CD8-positive, alpha-beta memory T cell (primary cell): ENCODE measurements at regions not wholly inside any gene's neighbourhood (a gene's known extent, or its start where the extent isn't known, plus 50 kb on each side); places are given as distances from the start of the nearest gene placed in this dataset.

Experiments
- CTCF ChIA-PET: fragments of 350-600 bp; sonication (Branson Sonifier 250); formaldehyde crosslinking; loops from one replicate; lab custom pipeline; 2021; ENCODE audit warnings: antibody characterized with exemption; lab: Charles Lee
- POLR2A ChIA-PET: fragments of 350-600 bp; sonication (Branson Sonifier 250); formaldehyde crosslinking; loops from one replicate; lab custom pipeline; 2021; ENCODE audit warnings: antibody characterized with exemption; lab: Charles Lee
- DNase-seq, 5 donors: peaks; one replicate each; pipeline versions ENCODE4 v3.0.0 to v3.0.0-alpha.2; 2020 to 2022; ENCODE audit warnings: mixed read lengths in 1 of 5
- H3K27ac ChIP-seq: one replicate; pipeline ENCODE4 v1.7.0; 2013; ENCODE audit warnings: low read depth, mild to moderate bottlenecking, low read length, moderate library complexity
- H3K27me3 ChIP-seq: 2 replicates; pipeline ENCODE4 v1.7.0; 2013; ENCODE audit warnings: low read length, mild to moderate bottlenecking; ENCODE audit not compliant: insufficient read depth, poor library complexity, severe bottlenecking
- H3K36me3 ChIP-seq: 2 replicates; pipeline ENCODE4 v1.7.0; 2013; ENCODE audit warnings: mild to moderate bottlenecking, low read length, moderate library complexity; ENCODE audit not compliant: insufficient read depth
- H3K4me1 ChIP-seq: 2 replicates; pipeline ENCODE4 v1.7.0; 2013; ENCODE audit warnings: mild to moderate bottlenecking, low read length, moderate library complexity; ENCODE audit not compliant: insufficient read depth
- H3K4me3 ChIP-seq: 2 replicates; pipeline ENCODE4 v1.7.0; 2013; ENCODE audit warnings: mild to moderate bottlenecking, low read length
- H3K9me3 ChIP-seq: 2 replicates; pipeline ENCODE4 v1.7.0; 2013; ENCODE audit warnings: mild to moderate bottlenecking, low read length
- H3K27ac Mint-ChIP-seq, 8 donors: one replicate each; pipeline ENCODE4 v1.8.0; 2020 to 2021; ENCODE audit warnings: mixed read lengths in 8 of 8, mild to moderate bottlenecking in 6 of 8, inconsistent platforms in 3 of 8, moderate library complexity in 3 of 8
- H3K27me3 Mint-ChIP-seq, 2 donors: one replicate each; pipeline ENCODE4 v1.8.0; 2020 to 2021; ENCODE audit warnings: mixed read lengths in 2 of 2, mild to moderate bottlenecking in 1 of 2, moderate library complexity in 1 of 2
- H3K36me3 Mint-ChIP-seq, 3 donors: one replicate each; pipeline ENCODE4 v1.8.0; 2020 to 2021; ENCODE audit warnings: mixed read lengths in 3 of 3, inconsistent platforms in 1 of 3, mild to moderate bottlenecking in 1 of 3
- H3K4me1 Mint-ChIP-seq, 3 donors: one replicate each; pipeline ENCODE4 v1.8.0; 2020 to 2021; ENCODE audit warnings: mixed read lengths in 3 of 3, inconsistent platforms in 1 of 3, mild to moderate bottlenecking in 1 of 3
- H3K4me3 Mint-ChIP-seq, 7 donors: one replicate each; pipeline ENCODE4 v1.8.0; 2020 to 2021; ENCODE audit warnings: mixed read lengths in 7 of 7, mild to moderate bottlenecking in 6 of 7, moderate library complexity in 4 of 7, inconsistent platforms in 2 of 7
- H3K9me3 Mint-ChIP-seq, 5 donors: one replicate each; pipeline ENCODE4 v1.8.0; 2020 to 2022; ENCODE audit warnings: mixed read lengths in 5 of 5, mild to moderate bottlenecking in 3 of 5, moderate library complexity in 2 of 5, inconsistent platforms in 1 of 5

DNA sequence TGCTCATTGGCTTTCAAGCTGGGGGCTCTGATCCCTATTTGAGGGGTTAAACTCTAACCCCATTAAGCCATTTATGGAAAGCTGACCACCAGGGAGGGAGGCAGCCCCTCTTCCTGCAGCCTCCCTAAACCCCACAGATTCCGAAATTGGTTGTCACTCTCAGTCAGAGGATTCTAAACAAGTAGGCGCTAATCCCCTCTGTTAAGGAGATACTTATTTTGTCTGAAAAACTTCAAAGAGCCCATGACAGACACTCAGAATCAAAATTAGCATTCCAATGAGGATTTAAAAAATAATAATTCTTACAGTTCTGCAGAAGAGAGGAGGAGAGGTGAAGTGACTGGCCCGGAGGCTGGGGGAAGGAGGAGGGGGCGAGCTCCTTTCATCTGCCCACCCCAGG lies 69.7 kb upstream of the LMO1 start:
- Mint-ChIP-seq H3K4me3 (no peak overlapping the region), H3K27ac (no peak overlapping the region)

DNA sequence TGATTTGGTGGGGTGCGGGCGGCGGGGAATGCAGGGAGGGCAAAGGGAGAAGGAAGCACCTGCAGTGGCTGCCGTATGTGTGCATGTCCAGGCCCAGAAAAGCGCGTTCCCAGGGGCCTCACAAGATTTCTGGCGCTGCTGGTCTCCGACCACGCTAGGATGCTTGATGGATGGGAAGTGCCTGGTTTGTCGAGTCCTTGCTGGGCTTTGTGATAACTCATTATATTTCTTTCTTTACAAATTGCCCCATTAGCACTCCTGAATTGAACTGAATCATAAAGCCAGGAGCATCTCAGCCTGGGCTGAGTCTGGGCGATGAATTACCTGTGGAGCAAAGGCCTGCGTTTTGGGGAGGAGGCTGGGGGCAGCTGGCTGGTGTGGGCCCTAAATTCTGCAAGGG lies 69.2 kb upstream of the LMO1 start:
- Histone ChIP-seq H3K9me3 (no peaks in the 10 kb centered on the region), H3K4me1 (no peaks in the 10 kb centered on the region), H3K4me3 (no peak overlapping the region), H3K36me3 (no peaks in the 10 kb centered on the region), H3K27ac (no peak overlapping the region), H3K27me3 (no peaks in the 10 kb centered on the region)
- no peaks in the 10 kb centered on the region for H3K36me3 Mint-ChIP-seq
- H3K27me3 Mint-ChIP-seq, result peaks cover 8 to 9% of the 10 kb centered on the region in 2 donors
- no peak for DNase-seq
- peaks cover 0 to under 1% (median 0%) of the 10 kb centered on the region in 3 donors for H3K4me1 Mint-ChIP-seq
- no peak overlapping the region for H3K27ac Mint-ChIP-seq
- no peak overlapping the region for H3K4me3 Mint-ChIP-seq
- no peaks in the 10 kb centered on the region for H3K9me3 Mint-ChIP-seq
- ChIA-PET CTCF (no interaction called here), POLR2A (no interaction called here)

More for the DNA sequence above, 69.7 kb upstream of the LMO1 start:
- Histone ChIP-seq H3K4me1 (no peaks in the 10 kb centered on the region), H3K4me3 (no peak overlapping the region), H3K36me3 (no peaks in the 10 kb centered on the region), H3K27ac (no peak overlapping the region), H3K27me3 (no peaks in the 10 kb centered on the region), H3K9me3 (no peaks in the 10 kb centered on the region)
- Mint-ChIP-seq H3K9me3 (no peaks in the 10 kb centered on the region), H3K4me1 (peaks cover 0 to 1% (median 0%) of the 10 kb centered on the region in 3 donors), H3K27me3 (peaks cover 8 to 10% of the 10 kb centered on the region in 2 donors), H3K36me3 (no peaks in the 10 kb centered on the region)
- ChIA-PET CTCF (no interaction called here), POLR2A (no interaction called here)
- no peak for DNase-seq

DNA sequence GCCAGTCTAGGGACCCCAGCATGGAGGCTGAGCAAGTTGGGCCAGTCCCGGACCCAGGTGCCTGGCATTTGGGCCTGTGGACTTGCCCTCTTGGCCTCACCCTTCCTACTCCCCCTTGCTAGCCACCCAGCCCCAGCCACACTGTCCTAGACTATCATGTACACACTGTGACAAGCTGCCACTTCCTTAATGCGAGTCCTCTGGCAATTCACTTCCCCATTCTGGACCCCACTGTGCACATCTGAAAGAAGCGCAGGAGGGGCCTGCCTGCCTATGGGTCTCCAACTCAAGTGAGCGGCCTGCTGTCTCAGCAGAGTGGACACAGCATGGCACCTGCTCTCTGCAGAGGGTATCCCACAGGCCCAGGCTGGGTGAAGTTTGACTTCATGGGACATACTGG lies 68.5 kb upstream of the LMO1 start:
- H3K36me3 ChIP-seq, result no peaks in the 10 kb centered on the region
- no peak overlapping the region for H3K27ac Mint-ChIP-seq
- CTCF ChIA-PET, result no interaction called here

DNA sequence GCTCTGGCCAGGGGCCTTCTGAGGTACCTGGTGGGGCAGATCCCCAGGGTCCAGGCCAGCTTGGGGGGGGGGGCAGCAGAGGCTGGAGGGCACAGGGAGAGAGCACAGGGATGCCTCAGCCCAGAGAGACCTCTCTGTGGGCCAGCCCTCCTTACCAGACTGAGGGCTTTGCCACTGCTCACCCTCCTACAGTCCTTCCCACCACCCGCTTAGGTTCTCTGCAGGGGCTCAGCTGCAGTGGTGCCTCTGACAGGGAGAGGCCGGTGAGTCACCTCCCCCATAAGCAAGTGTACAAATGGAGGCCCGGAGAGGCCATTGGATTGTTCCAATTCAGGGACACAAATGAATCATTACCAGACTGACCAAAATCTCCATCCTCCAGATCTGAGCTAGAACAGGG lies 68.1 kb upstream of the LMO1 start:
- DNase-seq, result no peak
- H3K36me3 ChIP-seq, result no peaks in the 10 kb centered on the region
- H3K9me3 Mint-ChIP-seq, result no peaks in the 10 kb centered on the region
- no peaks in the 10 kb centered on the region for H3K9me3 ChIP-seq
- no peak overlapping the region for H3K4me3 ChIP-seq
- CTCF ChIA-PET, result no interaction called here
- H3K27me3 ChIP-seq, result no peaks in the 10 kb centered on the region
- H3K4me1 Mint-ChIP-seq, result no peaks in the 10 kb centered on the region
- H3K27ac Mint-ChIP-seq, result no peak overlapping the region
- no peaks in the 10 kb centered on the region for H3K4me1 ChIP-seq
- H3K27me3 Mint-ChIP-seq, result peaks cover 6 to 8% of the 10 kb centered on the region in 2 donors
- no peak overlapping the region for H3K27ac ChIP-seq
- POLR2A ChIA-PET, result no interaction called here
- no peak overlapping the region for H3K4me3 Mint-ChIP-seq
- no peaks in the 10 kb centered on the region for H3K36me3 Mint-ChIP-seq

More for the DNA sequence above, 68.5 kb upstream of the LMO1 start:
- peaks cover 6 to 8% of the 10 kb centered on the region in 2 donors for H3K27me3 Mint-ChIP-seq
- Histone ChIP-seq H3K27ac (no peak overlapping the region), H3K4me3 (no peak overlapping the region), H3K27me3 (no peaks in the 10 kb centered on the region), H3K4me1 (no peaks in the 10 kb centered on the region), H3K9me3 (no peaks in the 10 kb centered on the region)
- H3K36me3 Mint-ChIP-seq, result no peaks in the 10 kb centered on the region
- H3K4me1 Mint-ChIP-seq, result no peaks in the 10 kb centered on the region
- H3K4me3 Mint-ChIP-seq, result no peak overlapping the region
- H3K9me3 Mint-ChIP-seq, result no peaks in the 10 kb centered on the region
- DNase-seq, result no peak
- POLR2A ChIA-PET, result no interaction called here

DNA sequence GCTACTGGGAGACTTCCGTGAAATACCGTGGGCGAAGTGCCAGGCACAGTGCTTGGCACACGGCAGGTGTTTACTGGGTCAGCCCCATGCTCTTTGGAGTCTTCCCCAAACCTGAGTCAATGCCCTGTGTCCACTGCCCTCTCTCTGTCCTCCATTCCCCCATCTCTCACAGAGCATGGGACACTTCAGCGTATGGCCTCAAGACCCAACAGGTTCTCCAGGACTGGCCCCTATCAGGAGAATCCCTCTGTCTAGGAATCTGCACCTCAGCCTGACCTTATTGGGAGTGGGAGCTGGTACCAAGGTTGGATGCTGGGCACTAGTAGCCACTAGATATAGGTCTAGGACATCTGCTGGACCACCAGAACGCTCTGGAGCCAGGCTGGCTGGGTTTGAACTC lies 67.2 kb upstream of the LMO1 start:
- H3K27ac Mint-ChIP-seq, result peak overlapping the region in 1 of 8 donors; percentile 43
- Histone ChIP-seq H3K36me3 (no peaks in the 10 kb centered on the region), H3K4me1 (no peaks in the 10 kb centered on the region), H3K4me3 (no peak overlapping the region), H3K27me3 (no peaks in the 10 kb centered on the region), H3K9me3 (no peaks in the 10 kb centered on the region), H3K27ac (no peak overlapping the region)
- no peaks in the 10 kb centered on the region for H3K9me3 Mint-ChIP-seq
- CTCF ChIA-PET, result no interaction called here
- no peak overlapping the region for H3K4me3 Mint-ChIP-seq
- no peaks in the 10 kb centered on the region for H3K36me3 Mint-ChIP-seq
- POLR2A ChIA-PET, result no interaction called here
- DNase-seq, result no peak
- H3K4me1 Mint-ChIP-seq, result no peaks in the 10 kb centered on the region
- H3K27me3 Mint-ChIP-seq, result peaks cover 6 to 8% of the 10 kb centered on the region in 2 donors

DNA sequence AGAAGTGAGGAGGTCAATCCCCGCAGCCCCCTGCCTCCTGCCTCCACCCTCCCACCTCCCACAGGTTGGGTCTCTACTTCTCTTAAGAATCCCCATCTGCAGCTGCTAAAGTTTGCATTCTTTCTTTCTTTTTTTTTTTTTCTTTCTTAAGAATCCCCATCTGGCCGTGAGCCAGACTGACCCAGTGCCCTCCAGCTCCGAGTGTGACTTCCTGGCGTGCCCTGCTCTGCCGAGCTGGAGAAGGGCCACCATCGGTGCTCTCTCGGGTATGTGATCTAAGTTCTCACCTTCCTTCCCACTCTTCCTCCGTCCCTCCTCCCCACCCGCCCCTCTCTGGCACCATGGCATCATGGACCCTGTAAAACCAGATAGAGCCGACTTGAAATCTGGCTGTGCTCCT lies 66.7 kb upstream of the LMO1 start:
- H3K9me3 ChIP-seq, result no peaks in the 10 kb centered on the region
- H3K4me3 ChIP-seq, result no peak overlapping the region
- H3K9me3 Mint-ChIP-seq, result no peaks in the 10 kb centered on the region
- ChIA-PET CTCF (no interaction called here), POLR2A (no interaction called here)
- peak overlapping the region in 1 of 8 donors; percentile 43 for H3K27ac Mint-ChIP-seq
- no peaks in the 10 kb centered on the region for H3K27me3 ChIP-seq
- H3K4me3 Mint-ChIP-seq, result no peak overlapping the region
- DNase-seq, result no peak
- no peaks in the 10 kb centered on the region for H3K36me3 ChIP-seq
- no peaks in the 10 kb centered on the region for H3K4me1 ChIP-seq
- no peaks in the 10 kb centered on the region for H3K4me1 Mint-ChIP-seq
- no peaks in the 10 kb centered on the region for H3K36me3 Mint-ChIP-seq
- peaks cover 6 to 8% of the 10 kb centered on the region in 2 donors for H3K27me3 Mint-ChIP-seq
- H3K27ac ChIP-seq, result no peak overlapping the region

DNA sequence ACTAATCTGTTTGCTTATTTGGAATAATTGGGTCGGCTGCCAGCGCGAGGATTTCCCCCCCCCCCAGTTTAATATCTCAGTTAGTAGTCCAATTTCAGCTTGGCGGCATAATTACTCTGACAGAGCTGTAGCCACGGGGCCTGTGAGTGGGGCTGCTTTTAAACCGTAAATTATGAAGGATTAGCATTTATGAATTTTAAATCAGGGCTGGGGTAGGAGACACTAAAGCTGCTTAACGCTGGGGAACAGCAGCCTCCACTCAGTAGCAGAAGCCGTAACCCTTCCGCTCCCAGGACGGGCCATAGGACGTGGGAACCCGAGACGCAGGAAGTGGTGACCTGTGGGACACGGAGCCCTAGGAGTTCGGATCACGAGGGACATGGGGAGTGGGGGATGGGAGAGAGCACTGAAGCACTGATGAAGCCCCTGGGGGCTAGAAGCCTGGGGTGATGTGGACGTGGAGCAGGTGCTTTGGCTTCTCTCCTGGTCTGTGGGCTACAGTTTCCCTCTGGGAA lies 66.2 kb upstream of the LMO1 start:
- no peak overlapping the region for H3K27ac Mint-ChIP-seq
- Histone ChIP-seq H3K4me3 (no peak overlapping the region), H3K27me3 (no peaks in the 10 kb centered on the region), H3K9me3 (no peaks in the 10 kb centered on the region), H3K4me1 (no peaks in the 10 kb centered on the region), H3K27ac (no peak overlapping the region), H3K36me3 (no peaks in the 10 kb centered on the region)
- no peaks in the 10 kb centered on the region for H3K36me3 Mint-ChIP-seq
- peaks cover 6 to 8% of the 10 kb centered on the region in 2 donors for H3K27me3 Mint-ChIP-seq
- H3K9me3 Mint-ChIP-seq, result no peaks in the 10 kb centered on the region
- CTCF ChIA-PET, result no interaction called here
- no peaks in the 10 kb centered on the region for H3K4me1 Mint-ChIP-seq
- no peak for DNase-seq
- H3K4me3 Mint-ChIP-seq, result no peak overlapping the region
- POLR2A ChIA-PET, result no interaction called here

DNA sequence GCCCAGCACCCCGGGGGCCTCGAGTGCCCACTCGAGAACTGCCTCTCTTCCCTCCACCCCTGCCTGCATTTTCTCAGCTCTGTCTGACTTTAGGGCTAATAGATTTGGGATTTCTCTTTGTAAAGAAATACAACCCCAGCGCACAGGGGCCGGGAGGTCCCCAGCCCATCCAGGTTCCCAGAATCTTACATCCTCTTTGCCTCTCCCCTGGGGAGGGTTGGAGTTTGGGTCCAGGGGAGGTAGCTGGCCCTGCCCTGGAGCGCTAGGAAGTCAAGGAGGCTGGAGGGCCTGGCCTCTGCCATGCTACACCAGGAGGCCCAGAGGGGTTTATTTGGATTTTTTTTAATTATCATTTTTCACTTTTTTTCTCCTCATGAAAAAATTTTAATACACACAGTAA lies 65.7 kb upstream of the LMO1 start:
- peaks cover 6 to 8% of the 10 kb centered on the region in 2 donors for H3K27me3 Mint-ChIP-seq
- POLR2A ChIA-PET, result no interaction called here

More for the DNA sequence above, 65.7 kb upstream of the LMO1 start:
- Mint-ChIP-seq H3K4me3 (no peak overlapping the region), H3K9me3 (no peaks in the 10 kb centered on the region), H3K27ac (no peak overlapping the region), H3K4me1 (no peaks in the 10 kb centered on the region), H3K36me3 (no peaks in the 10 kb centered on the region)
- CTCF ChIA-PET, result no interaction called here
- H3K27ac ChIP-seq, result no peak overlapping the region
- H3K4me1 ChIP-seq, result no peaks in the 10 kb centered on the region
- H3K36me3 ChIP-seq, result no peaks in the 10 kb centered on the region
- H3K27me3 ChIP-seq, result no peaks in the 10 kb centered on the region
- H3K9me3 ChIP-seq, result no peaks in the 10 kb centered on the region
- H3K4me3 ChIP-seq, result no peak overlapping the region
- no peak for DNase-seq
